SK-N-SH (cell line): ENCODE measurements at regions not wholly inside any gene's neighbourhood (a gene's known extent, or its start where the extent isn't known, plus 50 kb on each side); places are given as distances from the start of the nearest gene placed in this dataset.

Experiments
- CTCF ChIA-PET: fragments of 300-600, 350-600 bp; formaldehyde crosslinking; extraction: SDS; loops from one replicate; lab custom pipeline; 2021; lab: Yijun Ruan, JAX
- POLR2A ChIA-PET: fragments of 350-600 bp; sonication (Branson Sonifier 250); formaldehyde crosslinking; extraction: SDS; loops from one replicate; lab custom pipeline; 2020; ENCODE audit warnings: antibody characterized with exemption, inconsistent platforms; lab: Yijun Ruan, JAX
- DNase-seq: peaks from one replicate; pipeline ENCODE4 v3.0.0; 2012
- H2AFZ ChIP-seq: fragments of 200-600 bp; sonication (generic); 2 replicates; pipeline ENCODE4 v1.8.1; 2016; ENCODE audit warnings: antibody characterized with exemption, mild to moderate bottlenecking, low read depth
- H3F3A ChIP-seq: fragments of 200-600 bp; sonication (generic); replicated peaks from 2 replicates; pipeline ENCODE3; 2016; ENCODE audit warnings: antibody characterized with exemption, mild to moderate bottlenecking; ENCODE audit not compliant: insufficient read depth
- H3K27ac ChIP-seq, 2 experiments: fragments of 200-500 bp in 1 of 2; fragments of 200-600 bp in 1 of 2; sonication (Bioruptor generic) in 1 of 2; sonication (generic), shearing (Covaris generic) in 1 of 2; 2 replicates each; pipeline versions ENCODE4 v1.5.1 to v1.6.1; 2014 to 2016; ENCODE audit warnings: low read depth in 2 of 2, inconsistent platforms in 1 of 2, low read length in 1 of 2, mild to moderate bottlenecking in 1 of 2, mixed read lengths in 1 of 2
- H3K27me3 ChIP-seq: fragments of 200-600 bp; sonication (generic), shearing (Covaris generic); 2 replicates; pipeline ENCODE4 v1.6.1; 2016; ENCODE audit warnings: mixed run types; ENCODE audit not compliant: insufficient read depth
- H3K36me3 ChIP-seq, 2 experiments: fragments of 200-500 bp in 1 of 2; fragments of 200-600 bp in 1 of 2; sonication (Bioruptor generic) in 1 of 2; sonication (generic) in 1 of 2; replicated peaks in 1 of 2; 2 replicates each; pipeline versions ENCODE3 to v1.5.1; 2014 to 2016; ENCODE audit warnings: low read length in 1 of 2, mild to moderate bottlenecking in 1 of 2; ENCODE audit not compliant: insufficient read depth in 2 of 2, control insufficient read depth in 1 of 2
- H3K4me1 ChIP-seq, 2 experiments: fragments of 200-500 bp in 1 of 2; fragments of 200-600 bp in 1 of 2; sonication (Bioruptor generic) in 1 of 2; sonication (generic), shearing (Covaris generic) in 1 of 2; 2 replicates each; pipeline versions ENCODE4 v1.5.1 to v1.6.1; 2014 to 2016; ENCODE audit warnings: low read depth in 1 of 2, low read length in 1 of 2, mixed run types in 1 of 2; ENCODE audit not compliant: insufficient read depth in 2 of 2, control insufficient read depth in 1 of 2
- H3K4me2 ChIP-seq: fragments of 200-600 bp; sonication (generic), shearing (Covaris generic); 2 replicates; pipeline ENCODE4 v1.6.1; 2017; ENCODE audit warnings: mixed run types
- H3K4me3 ChIP-seq, 2 experiments: fragments of 200-500 bp in 1 of 2; fragments of 200-600 bp in 1 of 2; sonication (Bioruptor generic) in 1 of 2; sonication (generic), shearing (Covaris generic) in 1 of 2; 2 replicates each; pipeline versions ENCODE4 v1.5.1 to v1.8.1; 2014 to 2016; ENCODE audit warnings: low read depth in 2 of 2, inconsistent platforms in 1 of 2, low read length in 1 of 2, mild to moderate bottlenecking in 1 of 2, mixed read lengths in 1 of 2, moderate library complexity in 1 of 2
- H3K79me2 ChIP-seq: fragments of 200-600 bp; sonication (generic); 2 replicates; pipeline ENCODE4 v1.8.1; 2017; ENCODE audit warnings: mild to moderate bottlenecking; ENCODE audit not compliant: insufficient read depth
- H3K9ac ChIP-seq: fragments of 200-600 bp; sonication (generic); 2 replicates; pipeline ENCODE4 v1.6.1; 2017; ENCODE audit warnings: mixed run types
- H3K9me2 ChIP-seq: fragments of 200-600 bp; sonication (generic); 2 replicates; pipeline ENCODE4 v1.6.1; 2017; ENCODE audit warnings: mixed run types
- H3K9me3 ChIP-seq: fragments of 200-600 bp; sonication (generic); 2 replicates; pipeline ENCODE4 v1.6.1; 2017; ENCODE audit warnings: mixed run types, mild to moderate bottlenecking, moderate library complexity
- H4K20me1 ChIP-seq: fragments of 200-600 bp; sonication (generic); 2 replicates; pipeline ENCODE4 v1.6.1; 2017; ENCODE audit warnings: mild to moderate bottlenecking, mixed run types; ENCODE audit not compliant: insufficient read depth
- CTCF ChIP-seq: fragments of 200-600 bp; sonication (generic); IDR thresholded peaks from 2 replicates; pipeline ENCODE4 v1.6.1; 2017; ENCODE audit warnings: antibody characterized with exemption, mild to moderate bottlenecking, moderate library complexity
- EZH2phosphoT487 ChIP-seq: fragments of 200-600 bp; sonication (generic); IDR thresholded peaks from 2 replicates; pipeline ENCODE4 v1.6.1; 2017; ENCODE audit warnings: low read depth, mixed run types, mild to moderate bottlenecking, antibody characterized with exemption, moderate library complexity, borderline replicate concordance
- FOSL2 ChIP-seq: IDR thresholded peaks from 2 replicates; pipeline ENCODE4 v1.4.0; 2012; ENCODE audit warnings: low read depth, mild to moderate bottlenecking, moderate library complexity, borderline replicate concordance
- GABPA ChIP-seq: IDR thresholded peaks from 2 replicates; pipeline ENCODE4 v1.4.0; 2012; ENCODE audit warnings: low read depth, mild to moderate bottlenecking
- IRF3 ChIP-seq: fragments of 150-350 bp; IDR thresholded peaks from 2 replicates; pipeline ENCODE4 v1.6.1; 2016; ENCODE audit warnings: mild to moderate bottlenecking, low read depth, low read length
- JUND ChIP-seq: IDR thresholded peaks from 2 replicates; pipeline ENCODE4 v1.4.0; 2012
- MEF2A ChIP-seq: IDR thresholded peaks from 2 replicates; pipeline ENCODE4 v1.4.0; 2012; ENCODE audit warnings: low read depth, borderline replicate concordance
- MXI1 ChIP-seq: IDR thresholded peaks from 2 replicates; pipeline ENCODE4 v1.6.1; 2012; ENCODE audit warnings: mild to moderate bottlenecking, low read depth, low read length, improper control_type of control experiment
- NFIC ChIP-seq: IDR thresholded peaks from 2 replicates; pipeline ENCODE4 v1.4.0; 2012; ENCODE audit warnings: borderline replicate concordance
- NRF1 ChIP-seq: IDR thresholded peaks from 2 replicates; pipeline ENCODE4 v1.6.1; 2012; ENCODE audit warnings: low read depth, mild to moderate bottlenecking, low read length
- RAD21 ChIP-seq: IDR thresholded peaks from 2 replicates; pipeline ENCODE4 v1.6.1; 2012; ENCODE audit warnings: mild to moderate bottlenecking, low read length
- RCOR1 ChIP-seq: fragments of 150-350 bp; IDR thresholded peaks from 2 replicates; pipeline ENCODE4 v1.6.1; 2017; ENCODE audit warnings: antibody characterized with exemption, low read length
- SIN3A ChIP-seq: IDR thresholded peaks from 2 replicates; pipeline ENCODE4 v1.6.1; 2012; ENCODE audit warnings: low read depth, mild to moderate bottlenecking, low read length, moderate library complexity, borderline replicate concordance
- SMC3 ChIP-seq: IDR thresholded peaks from 2 replicates; pipeline ENCODE4 v1.6.1; 2012; ENCODE audit warnings: low read depth, low read length, improper control_type of control experiment
- TAF1 ChIP-seq: IDR thresholded peaks from 2 replicates; pipeline ENCODE4 v1.6.1; 2012; ENCODE audit warnings: low read depth, mild to moderate bottlenecking, low read length, moderate library complexity, borderline replicate concordance
- TEAD4 ChIP-seq: IDR thresholded peaks from 2 replicates; pipeline ENCODE4 v1.4.0; 2012; ENCODE audit warnings: mild to moderate bottlenecking, borderline replicate concordance; ENCODE audit not compliant: insufficient read depth
- ZBTB33 ChIP-seq: IDR thresholded peaks from 2 replicates; pipeline ENCODE4 v1.4.0; 2012; ENCODE audit warnings: low read depth, borderline replicate concordance
- WGBS: methylation state at CpG from one replicate; pipeline ENCODE4 v1.1.6; 2017; ENCODE audit warnings: low lambda C conversion rate; 5-methylcytosine and 5-hydroxymethylcytosine counted together

- Histone ChIP-seq H3K79me2 (no peaks in the 10 kb centered on the region), H3K4me1 (peaks cover 0 to 3% of the 10 kb centered on the region in 2 experiments; a peak in 1 of 4 replicates), H3K27me3 (no peaks in the 10 kb centered on the region; the same call in 1 of the 2 replicates), H3K4me3 (no peak overlapping the region), H2AFZ (no peak overlapping the region), H3K27ac (no peak overlapping the region), H4K20me1 (no peaks in the 10 kb centered on the region), H3K4me2 (no peak overlapping the region), H3K9me2 (no peaks in the 10 kb centered on the region), H3K36me3 (no peaks in the 10 kb centered on the region), H3F3A (no peaks in the 10 kb centered on the region), H3K9me3 (no peaks in the 10 kb centered on the region), H3K9ac (no peak overlapping the region)
- WGBS, result 28% methylated on average over 5 of the region's 5 CpGs
- POLR2A ChIA-PET, result no interaction called here
- CTCF ChIA-PET, result interaction anchor here (0.9 kb wide), 1 partner anchor 99 kb away, joined by 4 read pairs; no protein-coding TSS in a partner anchor
- TF ChIP-seq ZBTB33 (no peak), RCOR1 (no peak), SMC3 (no peak), IRF3 (no peak), MXI1 (no peak), TEAD4 (no peak), NRF1 (no peak), CTCF (no peak), GABPA (no peak), NFIC (no peak), RAD21 (no peak), JUND (no peak), EZH2phosphoT487 (no peak), MEF2A (no peak), FOSL2 (no peak), TAF1 (no peak), SIN3A (no peak)
- DNase-seq, result no peak
Observed at GRCh38 chr22:48947636-48948035, 880.0 kb downstream of the BRD1 start.
